IMR-90 (cell line): ENCODE measurements at regions not wholly inside any gene's neighbourhood (a gene's known extent, or its start where the extent isn't known, plus 50 kb on each side); places are given as distances from the start of the nearest gene placed in this dataset.

ENCODE experiments used
- ATAC-seq: fragments of 200-7000 bp; cut with Tn5 transposase; 2 replicates; pipeline ENCODE4 v1.9.1; 2020; ENCODE audit warnings: low read depth, mild to moderate bottlenecking, moderate library complexity
- BruUV-seq: library from RNA; stranded (reverse); fragments of 400-500 nt; replicated peaks from 2 replicates; lab custom pipeline; 2021; lab: Mats Ljungman, UMichigan
- CTCF ChIA-PET: fragments of 300-600 bp; formaldehyde crosslinking; extraction: SDS; loops from one replicate; lab custom pipeline; 2021; ENCODE audit warnings: antibody characterized with exemption; lab: Yijun Ruan, JAX
- POLR2A ChIA-PET: fragments of 300-600 bp; sonication (Branson Sonifier 250); formaldehyde crosslinking; loops from one replicate; lab custom pipeline; 2022; ENCODE audit warnings: antibody characterized with exemption; ENCODE audit not compliant: unreplicated experiment; lab: Charles Lee
- DNase-seq: peaks from one replicate; pipeline ENCODE4 v3.0.0; 2013
- H2AFZ ChIP-seq: replicated peaks from 2 replicates; pipeline ENCODE3; 2013; ENCODE audit warnings: low read length, mild to moderate bottlenecking; ENCODE audit not compliant: poor library complexity
- H2AK5ac ChIP-seq: 2 replicates; pipeline ENCODE4 v1.6.1; 2013; ENCODE audit warnings: low read depth, low read length, inconsistent platforms
- H2AK9ac ChIP-seq: replicated peaks from 2 replicates; pipeline ENCODE3; 2013; ENCODE audit warnings: mild to moderate bottlenecking, low read depth, low read length, moderate library complexity; ENCODE audit not compliant: poor library complexity
- H2BK120ac ChIP-seq: 2 replicates; pipeline ENCODE4 v1.6.1; 2013; ENCODE audit warnings: low read depth, low read length, inconsistent platforms
- H2BK15ac ChIP-seq: 3 replicates; pipeline ENCODE4 v1.6.1; 2013; ENCODE audit warnings: low read depth, low read length, inconsistent platforms
- H2BK20ac ChIP-seq: 2 replicates; pipeline ENCODE4 v1.6.1; 2013; ENCODE audit warnings: low read depth, mild to moderate bottlenecking, inconsistent platforms, low read length, moderate library complexity
- H2BK5ac ChIP-seq: 2 replicates; pipeline ENCODE4 v1.6.1; 2013; ENCODE audit warnings: mild to moderate bottlenecking, low read depth, low read length, inconsistent platforms; ENCODE audit not compliant: poor library complexity, severe bottlenecking
- H3K14ac ChIP-seq: replicated peaks from 2 replicates; pipeline ENCODE4 v1.6.1; 2013; ENCODE audit warnings: low read depth, low read length, inconsistent platforms
- H3K18ac ChIP-seq: 2 replicates; pipeline ENCODE4 v1.6.1; 2013; ENCODE audit warnings: low read depth, low read length, control low read depth
- H3K23ac ChIP-seq: 2 replicates; pipeline ENCODE4 v1.6.1; 2013; ENCODE audit warnings: low read depth, low read length, inconsistent platforms
- H3K27ac ChIP-seq: 2 replicates; pipeline ENCODE4 v1.5.1; 2013; ENCODE audit warnings: mild to moderate bottlenecking, control low read depth, low read length; ENCODE audit not compliant: insufficient read depth
- H3K27me3 ChIP-seq: 2 replicates; pipeline ENCODE4 v1.6.1; 2013; ENCODE audit warnings: low read length; ENCODE audit not compliant: control insufficient read depth, insufficient read depth
- H3K36me3 ChIP-seq: 2 replicates; pipeline ENCODE4 v1.6.1; 2013; ENCODE audit warnings: low read length, mixed read lengths; ENCODE audit not compliant: control insufficient read depth, insufficient read depth
- H3K4ac ChIP-seq: 2 replicates; pipeline ENCODE4 v1.6.1; 2013; ENCODE audit warnings: low read depth, low read length, inconsistent platforms
- H3K4me1 ChIP-seq: 2 replicates; pipeline ENCODE4 v1.6.1; 2013; ENCODE audit warnings: low read length, mixed read lengths; ENCODE audit not compliant: control insufficient read depth, insufficient read depth
- H3K4me2 ChIP-seq: 2 replicates; pipeline ENCODE4 v1.6.1; 2013; ENCODE audit warnings: low read depth, mild to moderate bottlenecking, control low read depth, low read length, moderate library complexity
- H3K4me3 ChIP-seq: 2 replicates; pipeline ENCODE4 v1.5.1; 2013; ENCODE audit warnings: low read depth, mild to moderate bottlenecking, control low read depth, low read length, moderate library complexity; ENCODE audit not compliant: insufficient read depth
- H3K56ac ChIP-seq: 2 replicates; pipeline ENCODE4 v1.6.1; 2013; ENCODE audit warnings: low read length, inconsistent platforms; ENCODE audit not compliant: insufficient read depth; ENCODE audit errors: extremely low read depth
- H3K79me1 ChIP-seq, 2 experiments: 2 replicates each; pipeline ENCODE4 v1.6.1; 2013; ENCODE audit warnings: low read length in 2 of 2, inconsistent platforms in 1 of 2, low read depth in 1 of 2
- H3K9ac ChIP-seq: 2 replicates; pipeline ENCODE4 v1.6.1; 2013; ENCODE audit warnings: low read depth, low read length, control low read depth
- H3K9me1 ChIP-seq: 2 replicates; pipeline ENCODE4 v1.6.1; 2013; ENCODE audit warnings: low read length, inconsistent platforms; ENCODE audit not compliant: insufficient read depth
- H3K9me3 ChIP-seq: 2 replicates; pipeline ENCODE4 v1.6.1; 2013; ENCODE audit warnings: low read length; ENCODE audit not compliant: control insufficient read depth, insufficient read depth
- H4K20me1 ChIP-seq: 2 replicates; pipeline ENCODE4 v1.6.1; 2013; ENCODE audit warnings: low read length, inconsistent platforms; ENCODE audit not compliant: insufficient read depth
- H4K5ac ChIP-seq: 2 replicates; pipeline ENCODE4 v1.6.1; 2013; ENCODE audit warnings: mild to moderate bottlenecking, low read depth, low read length, control low read depth
- H4K8ac ChIP-seq, 2 experiments: 2 replicates each; pipeline ENCODE4 v1.6.1; 2013; ENCODE audit warnings: low read depth in 2 of 2, low read length in 2 of 2, control low read depth in 1 of 2, inconsistent platforms in 1 of 2
- H4K91ac ChIP-seq: 2 replicates; pipeline ENCODE4 v1.6.1; 2013; ENCODE audit warnings: low read depth, low read length, inconsistent platforms; ENCODE audit not compliant: insufficient read depth
- BHLHE40 ChIP-seq: fragments of 150-350 bp; IDR thresholded peaks from 2 replicates; pipeline ENCODE4 v1.6.1; 2016; ENCODE audit warnings: mild to moderate bottlenecking, low read depth, low read length
- CEBPB ChIP-seq: IDR thresholded peaks from 2 replicates; pipeline ENCODE4 v1.6.1; 2012; ENCODE audit warnings: low read depth, low read length, improper control_type of control experiment
- CHD1 ChIP-seq: IDR thresholded peaks from 2 replicates; pipeline ENCODE4 v1.6.1; 2012; ENCODE audit warnings: low read depth, low read length, improper control_type of control experiment
- CTCF ChIP-seq: conservative IDR thresholded peaks from 2 replicates; pipeline ENCODE4 v1.5.1; 2012; ENCODE audit warnings: mild to moderate bottlenecking, low read depth, low read length, improper control_type of control experiment
- ELK1 ChIP-seq: fragments of 150-350 bp; IDR thresholded peaks from 2 replicates; pipeline ENCODE4 v1.6.1; 2016; ENCODE audit warnings: low read depth, mild to moderate bottlenecking, low read length, moderate library complexity, borderline replicate concordance
- FOS ChIP-seq: fragments of 150-350 bp; IDR thresholded peaks from 2 replicates; pipeline ENCODE4 v1.6.1; 2016; ENCODE audit warnings: low read depth, low read length
- MAFK ChIP-seq: IDR thresholded peaks from 2 replicates; pipeline ENCODE4 v1.6.1; 2012; ENCODE audit warnings: low read depth, low read length, improper control_type of control experiment
- MAZ ChIP-seq: IDR thresholded peaks from 2 replicates; pipeline ENCODE4 v1.6.1; 2012; ENCODE audit warnings: low read depth, mild to moderate bottlenecking, low read length, improper control_type of control experiment, moderate library complexity, borderline replicate concordance
- MXI1 ChIP-seq: IDR thresholded peaks from 2 replicates; pipeline ENCODE4 v1.6.1; 2012; ENCODE audit warnings: low read depth, mild to moderate bottlenecking, low read length, moderate library complexity, borderline replicate concordance
- NFE2L2 ChIP-seq: fragments of 150-350 bp; IDR thresholded peaks from 2 replicates; pipeline ENCODE4 v1.6.1; 2016; ENCODE audit warnings: low read depth, mild to moderate bottlenecking, low read length
- POLR2A ChIP-seq: IDR thresholded peaks from 2 replicates; pipeline ENCODE4 v1.6.1; 2012; ENCODE audit warnings: mild to moderate bottlenecking, low read depth, low read length
- RAD21 ChIP-seq: IDR thresholded peaks from 2 replicates; pipeline ENCODE4 v1.6.1; 2012; ENCODE audit warnings: low read length, improper control_type of control experiment
- RCOR1 ChIP-seq: IDR thresholded peaks from 2 replicates; pipeline ENCODE4 v1.6.1; 2012; ENCODE audit warnings: mild to moderate bottlenecking, low read length, improper control_type of control experiment; ENCODE audit not compliant: insufficient replicate concordance
- RFX5 ChIP-seq: IDR thresholded peaks from 2 replicates; pipeline ENCODE4 v1.8.0; 2012; ENCODE audit warnings: low read depth, mild to moderate bottlenecking, low read length, moderate library complexity
- SMC3 ChIP-seq: fragments of 150-350 bp; IDR thresholded peaks from 2 replicates; pipeline ENCODE4 v1.6.1; 2016; ENCODE audit warnings: low read depth, mild to moderate bottlenecking, antibody characterized with exemption, low read length, moderate library complexity
- USF2 ChIP-seq: fragments of 150-350 bp; IDR thresholded peaks from 2 replicates; pipeline ENCODE4 v1.6.1; 2017; ENCODE audit warnings: mild to moderate bottlenecking, antibody characterized with exemption, low read length, low read depth
- WGBS, 2 experiments: methylation state at CpG; one replicate each; pipeline versions ENCODE4 v1.1.5 to v1.1.7; 2013; ENCODE audit warnings: missing lambda C conversion rate in 2 of 2; ENCODE audit not compliant: insufficient read length in 1 of 2; ENCODE audit errors: extremely low coverage in 2 of 2; 5-methylcytosine and 5-hydroxymethylcytosine counted together
- dilution Hi-C: fragments of 300-500 bp; cut with HindIII; formaldehyde crosslinking; loops from one replicate; pipeline ENCODE4 v1.14.3; 2018; ENCODE audit warnings: low sequenced_read_pairs; ENCODE audit not compliant: unreplicated experiment
- in situ Hi-C: fragments of 300-500 bp; cut with MboI; formaldehyde crosslinking; loops from 3 replicates; pipeline ENCODE4 v1.14.3; 2019; ENCODE audit warnings: low sequenced_read_pairs, inconsistent platforms, mixed read lengths
- intact Hi-C: fragments of 100-400 bp; cut with micrococcal nuclease; formaldehyde crosslinking; loops from 2 replicates; pipeline ENCODE4 v1.10.0; 2022

GRCh38 chrX:128650326-128650725 lies 598.1 kb upstream of the ACTRT1 start:
- Histone ChIP-seq H3K23ac (no peak overlapping the region), H4K20me1 (no peaks in the 10 kb centered on the region), H2BK20ac (no peak overlapping the region), H3K27me3 (no peaks in the 10 kb centered on the region), H4K91ac (no peak overlapping the region), H3K9me3 (0 out of 2 replicates have a peak, but pooled peaks cover under 1% of the 10 kb centered on the region), H4K8ac (no peak overlapping the region), H3K4ac (no peak overlapping the region), H3K27ac (no peak overlapping the region), H3K36me3 (no peaks in the 10 kb centered on the region), H2AK5ac (no peak overlapping the region), H4K5ac (no peak overlapping the region), H3K14ac (no peak overlapping the region), H3K9ac (no peak overlapping the region), H3K56ac (no peak overlapping the region), H3K4me3 (no peak overlapping the region), H3K4me2 (no peak overlapping the region), H2BK120ac (no peak overlapping the region), H2AK9ac (no peak overlapping the region), H2BK15ac (no peak overlapping the region), H3K9me1 (no peaks in the 10 kb centered on the region), H3K4me1 (no peaks in the 10 kb centered on the region), H3K79me1 (no peaks in the 10 kb centered on the region), H2AFZ (no peak overlapping the region), H3K18ac (no peak overlapping the region), H2BK5ac (no peak overlapping the region)
- no peak for TF ChIP-seq POLR2A
- no peak for TF ChIP-seq CEBPB
- TF ChIP-seq USF2, result no peak
- no peak for TF ChIP-seq SMC3
- TF ChIP-seq RCOR1, result no peak
- no peak for TF ChIP-seq MAFK
- TF ChIP-seq CTCF, result no peak
- TF ChIP-seq FOS, result no peak
- no peak for TF ChIP-seq NFE2L2
- no peak for TF ChIP-seq MXI1
- no peak for TF ChIP-seq BHLHE40
- TF ChIP-seq RAD21, result no peak
- TF ChIP-seq ELK1, result no peak
- no peak for TF ChIP-seq MAZ
- TF ChIP-seq RFX5, result no peak
- no peak for TF ChIP-seq CHD1
- BruUV-seq, result no TSS peak
- dilution Hi-C loops (no loop called here), intact Hi-C loops (no loop called here), in situ Hi-C loops (no loop called here)
- ATAC-seq (no peak), DNase-seq (no peak)
- POLR2A ChIA-PET, result no interaction called here
- CTCF ChIA-PET, result no interaction called here
- WGBS, 2 experiments, result no CpG with 5 or more reads among the region's 1 CpG
